ENCODE measurements at regions not wholly inside any gene's neighbourhood (a gene's known extent, or its start where the extent isn't known, plus 50 kb on each side); places are given as distances from the start of the nearest gene placed in this dataset.

DNA sequence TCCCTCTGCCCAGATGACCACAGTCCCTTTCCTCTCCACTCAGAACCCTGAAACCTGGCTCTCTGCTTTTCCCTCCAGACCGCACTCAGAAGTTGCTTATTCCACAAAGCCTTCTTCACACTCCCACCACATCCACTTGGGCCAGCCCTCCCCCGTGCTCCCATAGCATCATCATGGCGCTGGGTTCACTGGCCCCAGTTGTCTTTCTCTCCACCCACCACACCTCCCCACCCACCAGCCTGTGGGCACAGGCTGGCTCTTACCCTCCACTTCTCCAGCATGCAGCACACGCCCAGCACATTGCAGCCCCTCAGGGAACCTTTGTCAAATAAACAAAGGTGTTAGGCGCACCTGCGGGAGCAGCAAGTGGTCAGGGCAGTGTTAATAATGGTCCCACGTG is 130.0 kb downstream of the KATNIP start:
- DNase-seq (ENCODE audit: low spot score) (no peak), FAIRE-seq (no peak)

DNA sequence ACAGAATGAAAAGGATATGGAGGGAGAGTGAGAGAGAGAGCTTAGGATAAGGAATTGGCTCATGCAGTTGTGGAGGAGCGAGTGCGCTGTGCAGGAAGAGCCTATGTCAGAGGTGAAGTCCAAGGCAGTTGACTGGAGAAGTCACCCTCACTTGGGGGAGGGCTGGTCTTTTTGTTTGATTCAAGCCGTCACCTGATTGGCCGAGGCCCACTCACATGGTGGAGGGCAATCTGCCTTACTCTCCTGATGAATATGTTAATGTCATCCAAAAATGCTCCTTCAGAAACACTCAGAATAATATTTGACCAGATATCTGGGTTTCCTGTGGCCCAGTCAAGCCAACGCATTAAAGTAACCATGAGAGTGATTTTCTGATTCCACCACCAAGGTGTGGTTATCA is 131.7 kb downstream of the KATNIP start:
- DNase-seq (ENCODE audit: low spot score) (no peak), FAIRE-seq (no peak)

DNA sequence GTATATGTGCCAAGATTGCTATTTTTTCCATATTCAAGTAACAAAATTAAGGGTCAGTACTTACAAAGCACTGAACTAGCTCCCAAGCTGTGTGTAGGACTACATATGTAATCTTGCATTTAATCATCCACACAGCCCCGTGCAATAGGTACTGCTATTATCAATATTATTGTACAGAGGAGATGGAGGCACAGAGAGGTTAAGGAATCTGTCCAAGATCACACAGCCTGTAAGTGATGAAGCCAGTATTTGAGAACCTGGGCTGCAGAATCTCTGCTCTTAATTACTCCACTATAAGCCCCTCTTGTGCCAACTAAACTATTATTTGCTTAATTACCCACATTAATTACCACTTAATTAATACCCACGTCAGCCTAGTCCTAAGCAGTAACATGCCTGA is 134.1 kb downstream of the KATNIP start:
- FAIRE-seq (no peak), DNase-seq (ENCODE audit: low spot score) (no peak)

DNA sequence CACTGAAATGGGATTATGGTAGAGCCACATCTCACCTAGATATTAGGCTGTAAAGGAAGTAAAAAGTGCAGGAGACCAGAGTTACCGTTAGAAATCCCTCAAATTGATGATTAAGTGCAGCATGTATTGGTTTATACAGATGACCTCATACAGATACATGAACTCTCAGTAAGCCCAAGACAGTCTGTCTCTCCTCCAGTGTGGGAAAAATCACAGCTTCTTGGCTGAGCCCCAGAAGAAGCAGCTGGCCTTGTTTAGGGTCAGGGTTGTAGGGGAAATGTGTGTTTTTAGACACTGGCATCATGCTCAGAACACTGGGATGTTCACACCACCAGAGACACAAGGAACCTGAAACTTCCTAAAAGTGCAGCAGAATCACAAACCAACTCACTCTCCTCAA is 135.9 kb downstream of the KATNIP start:
- no peak for DNase-seq (ENCODE audit: low spot score)
- FAIRE-seq, result no peak

DNA sequence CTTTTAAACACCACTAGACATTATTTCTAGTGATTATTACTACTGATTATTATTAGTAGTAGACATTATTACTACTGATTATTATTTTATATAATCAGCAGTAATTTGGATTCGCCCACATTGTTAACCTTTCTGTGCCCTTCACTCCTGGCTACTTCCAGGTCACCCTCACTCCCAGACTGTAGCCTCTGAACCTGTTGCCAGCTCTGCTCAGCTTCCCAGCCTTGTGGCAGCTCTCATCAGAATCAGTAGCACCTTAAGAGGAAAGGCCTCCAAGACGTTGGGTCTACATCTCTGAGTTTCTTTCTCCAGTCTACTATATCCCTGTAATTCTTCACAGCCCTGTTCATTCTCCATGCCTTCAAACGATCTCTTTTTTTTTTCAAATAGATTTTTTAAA is 137.0 kb downstream of the KATNIP start:
- FAIRE-seq (no peak), DNase-seq (ENCODE audit: low spot score) (no peak)

DNA sequence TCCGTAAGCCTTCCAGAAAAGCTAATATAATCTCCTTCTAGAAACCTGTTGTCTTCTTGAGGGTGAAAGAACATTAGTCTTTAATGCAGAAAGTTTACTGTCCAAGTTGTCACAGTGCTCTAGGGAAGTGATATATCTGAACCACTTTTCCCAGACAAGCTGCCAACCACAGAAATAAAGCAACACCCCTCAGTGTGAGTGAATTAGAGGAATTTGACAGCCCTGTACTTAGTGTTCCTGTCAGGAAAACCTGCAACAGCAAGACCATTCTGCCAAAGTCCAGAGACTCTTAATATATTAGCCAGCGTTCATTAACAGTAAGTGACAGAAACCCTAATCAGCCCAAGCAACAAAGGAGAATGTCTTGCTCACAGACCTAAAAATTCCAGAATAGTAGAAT is 137.7 kb downstream of the KATNIP start:
- DNase-seq (ENCODE audit: low spot score) (no peak), FAIRE-seq (no peak)

DNA sequence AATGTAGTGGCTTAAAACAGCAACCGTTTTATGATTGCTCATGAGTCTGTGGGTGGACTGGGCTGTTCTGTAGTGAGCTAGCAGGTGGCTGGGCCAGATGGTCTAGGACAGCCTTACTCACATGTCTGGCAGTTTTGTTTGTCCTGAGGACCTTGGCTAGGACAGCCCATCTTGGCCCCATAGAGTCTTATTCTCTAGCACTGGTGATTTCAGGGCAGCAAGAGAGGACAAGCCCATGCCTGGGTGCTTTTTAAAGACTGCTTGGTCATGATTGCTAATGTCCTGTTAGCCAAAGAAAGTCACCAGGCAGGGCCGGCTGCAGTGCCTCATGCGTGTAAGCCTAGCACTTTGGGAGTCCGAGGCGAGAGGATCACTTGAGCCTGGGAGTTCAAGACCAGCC is 139.8 kb downstream of the KATNIP start:
- DNase-seq (ENCODE audit: low spot score) (no peak), FAIRE-seq (no peak)

DNA sequence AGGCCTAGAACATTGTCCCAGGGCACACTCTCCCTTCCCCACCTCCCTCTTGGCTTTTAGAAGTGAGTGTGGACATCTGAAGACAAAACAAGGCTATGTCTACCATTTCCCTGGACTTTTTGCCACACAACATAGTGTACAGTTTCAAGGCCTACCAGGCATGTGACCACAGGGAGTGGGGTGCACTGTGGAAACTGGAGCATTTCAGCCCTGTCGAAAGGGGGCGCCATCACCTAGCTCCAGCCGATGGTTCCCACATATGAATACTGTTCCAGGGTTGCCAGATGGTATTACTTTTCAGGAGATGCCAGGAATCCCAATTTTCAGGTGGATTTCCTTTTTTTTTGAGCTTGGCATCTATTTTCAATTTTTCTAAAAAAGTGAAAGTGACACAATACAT is 140.7 kb downstream of the KATNIP start:
- peak; percentile 35 for DNase-seq (ENCODE audit: low spot score)
- FAIRE-seq, result no peak

DNA sequence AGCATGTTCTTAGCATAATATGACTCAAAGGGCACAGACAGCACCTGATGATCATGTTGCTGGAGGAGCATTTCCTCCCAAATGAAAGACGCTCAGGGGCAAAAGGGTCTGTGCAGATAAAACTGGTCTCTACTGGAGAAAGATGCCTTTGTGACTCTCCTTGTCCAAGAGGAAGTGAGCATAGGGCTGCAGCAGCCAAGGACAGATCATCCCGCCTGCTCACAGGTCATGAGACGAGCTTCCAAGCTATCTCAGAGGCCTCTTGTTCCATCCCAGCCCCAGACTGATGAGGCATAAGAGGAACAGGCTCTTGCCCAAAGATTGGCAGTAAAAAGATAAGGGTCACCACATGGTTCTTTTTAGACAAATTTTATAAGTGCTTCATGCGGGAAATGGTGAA is 141.8 kb downstream of the KATNIP start:
- no peak for DNase-seq (ENCODE audit: low spot score)
- FAIRE-seq, result no peak

DNA sequence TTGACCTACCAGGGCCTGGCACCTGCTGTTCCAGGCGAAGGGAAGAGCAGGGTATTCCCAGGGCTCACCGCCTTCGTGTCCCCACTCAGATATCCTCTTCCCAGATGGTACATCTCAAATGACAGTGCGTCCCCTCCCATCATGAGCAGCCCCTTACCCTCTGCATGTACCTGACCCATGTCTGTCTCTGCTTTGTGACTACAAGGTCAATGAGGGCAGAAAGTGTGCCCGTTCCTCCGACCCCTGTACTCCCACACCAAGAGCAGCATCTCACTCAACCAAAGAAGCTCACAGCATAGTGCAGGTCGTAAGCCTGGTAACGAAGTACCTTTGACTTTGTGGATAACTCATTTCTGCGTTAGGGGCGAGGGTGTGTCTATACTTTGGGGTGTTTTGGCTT is 142.6 kb downstream of the KATNIP start:
- FAIRE-seq (no peak), DNase-seq (ENCODE audit: low spot score) (no peak)

DNA sequence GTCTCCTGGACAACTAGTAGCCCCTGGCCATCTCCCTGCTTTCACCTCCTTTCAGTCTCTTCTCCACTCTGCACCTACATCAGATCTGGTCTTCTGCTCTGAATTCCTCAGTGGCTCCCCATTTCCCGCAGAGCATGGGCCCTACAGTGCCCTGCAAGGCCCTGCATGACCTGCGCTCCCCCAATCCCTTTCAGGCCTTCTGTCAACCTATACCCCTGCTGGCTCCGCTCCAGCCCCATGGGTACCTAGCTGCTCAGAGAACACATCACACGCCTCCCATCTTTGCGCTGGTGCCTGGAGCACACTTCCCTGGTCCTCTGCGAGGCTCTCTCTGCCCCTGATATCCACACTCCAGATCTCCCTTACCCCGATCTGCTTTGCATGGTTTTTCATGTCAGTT is 145.2 kb downstream of the KATNIP start:
- no peak for FAIRE-seq
- DNase-seq (ENCODE audit: low spot score), result no peak

DNA sequence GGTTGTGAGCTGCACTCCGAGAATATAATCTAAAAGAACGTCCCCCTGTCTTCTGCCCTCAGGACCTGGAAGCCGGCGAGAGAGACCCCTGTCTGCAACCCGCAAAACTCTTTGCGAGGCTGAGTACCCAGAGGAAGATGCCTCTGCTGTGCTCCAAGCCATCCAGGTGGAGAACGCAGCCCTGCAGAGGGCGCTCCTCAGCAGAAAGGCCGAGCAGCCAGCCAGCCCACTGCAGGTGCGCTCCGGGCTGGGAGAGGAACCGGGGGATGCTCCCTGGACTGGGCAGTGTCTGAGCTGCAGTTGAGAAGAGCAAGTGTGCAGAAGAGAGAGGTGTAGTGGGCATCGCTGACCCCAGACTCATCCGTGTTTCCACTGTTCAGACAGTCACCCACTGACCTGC is 148.3 kb downstream of the KATNIP start:
- DNase-seq (ENCODE audit: low spot score) (peak; percentile 32), FAIRE-seq (no peak)

DNA sequence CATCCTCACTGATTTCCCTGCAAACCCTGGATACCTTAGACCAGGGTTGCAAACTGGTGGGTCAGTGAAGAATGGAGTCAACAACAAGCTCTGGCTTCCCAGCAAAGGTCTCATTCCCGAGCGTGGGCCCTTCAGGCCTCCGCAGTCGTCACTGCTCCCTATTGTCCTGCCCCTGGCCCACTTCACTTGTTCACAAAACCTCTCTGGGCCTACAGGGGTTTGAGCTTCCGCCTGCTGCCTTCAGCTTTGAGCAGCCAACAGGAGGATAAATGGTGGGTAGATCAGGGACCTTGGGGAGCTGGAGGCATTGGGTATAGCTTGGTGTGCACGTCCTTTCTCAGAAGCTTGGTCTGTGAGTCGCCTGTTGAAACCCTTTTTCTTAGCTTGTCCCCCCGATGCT is 148.8 kb downstream of the KATNIP start:
- no peak for FAIRE-seq

DNA sequence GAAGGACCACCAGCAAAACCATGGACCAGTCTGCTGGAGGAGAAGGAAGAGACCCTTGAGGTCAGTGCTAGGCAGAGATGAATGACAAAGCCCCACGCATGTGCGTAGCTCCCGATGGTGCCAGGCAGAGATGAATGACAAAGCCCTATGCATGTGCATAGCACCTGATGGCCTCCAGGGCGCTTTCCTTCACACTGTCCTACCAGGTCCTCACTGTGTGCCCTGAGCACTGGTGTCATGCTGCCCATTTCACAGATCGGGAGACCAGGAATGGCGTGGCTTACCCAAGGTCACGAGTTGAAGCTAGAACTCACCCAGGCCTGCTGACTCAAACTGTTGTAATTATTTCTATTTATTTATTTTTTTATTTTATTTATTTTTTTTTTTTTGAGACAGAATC is 149.6 kb downstream of the KATNIP start:
- no peak for FAIRE-seq
- no peak for DNase-seq (ENCODE audit: low spot score)

More for the DNA sequence above, 148.8 kb downstream of the KATNIP start:
- DNase-seq (ENCODE audit: low spot score), result no peak

DNA sequence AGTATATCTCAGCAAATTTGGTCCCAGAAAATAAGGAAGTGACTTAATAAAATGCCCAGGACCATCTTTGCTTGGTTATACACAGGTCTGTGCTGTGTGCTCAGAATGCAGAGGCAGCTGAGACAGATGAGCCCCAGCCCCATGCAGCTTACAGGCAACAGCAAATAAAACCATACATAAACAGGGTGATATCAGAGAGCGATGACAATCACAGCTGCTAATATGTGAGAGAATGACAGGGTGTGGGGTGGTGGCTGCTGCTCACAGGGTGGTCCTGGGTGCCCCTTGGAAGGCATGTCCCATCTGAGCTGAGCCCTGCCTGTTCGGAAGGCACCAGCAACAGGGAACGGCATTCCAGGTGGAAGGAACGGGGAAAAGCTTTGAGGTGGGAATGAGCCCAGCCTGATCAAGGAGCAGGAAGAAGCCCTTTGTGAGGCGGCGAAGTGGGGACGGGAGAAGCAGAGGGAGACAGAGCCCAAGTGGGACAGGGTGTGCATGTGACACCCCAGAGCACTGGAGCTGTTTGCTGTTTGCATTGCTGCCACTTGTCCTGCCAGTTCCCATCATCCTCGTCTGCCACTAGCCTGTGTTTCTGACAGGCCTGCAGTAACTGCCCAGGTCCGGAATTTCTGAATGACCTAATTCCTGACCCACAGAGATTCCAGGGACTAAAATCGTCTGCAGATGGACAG is 150.5 kb downstream of the KATNIP start:
- DNase-seq (ENCODE audit: low spot score) (no peak), FAIRE-seq (no peak)

DNA sequence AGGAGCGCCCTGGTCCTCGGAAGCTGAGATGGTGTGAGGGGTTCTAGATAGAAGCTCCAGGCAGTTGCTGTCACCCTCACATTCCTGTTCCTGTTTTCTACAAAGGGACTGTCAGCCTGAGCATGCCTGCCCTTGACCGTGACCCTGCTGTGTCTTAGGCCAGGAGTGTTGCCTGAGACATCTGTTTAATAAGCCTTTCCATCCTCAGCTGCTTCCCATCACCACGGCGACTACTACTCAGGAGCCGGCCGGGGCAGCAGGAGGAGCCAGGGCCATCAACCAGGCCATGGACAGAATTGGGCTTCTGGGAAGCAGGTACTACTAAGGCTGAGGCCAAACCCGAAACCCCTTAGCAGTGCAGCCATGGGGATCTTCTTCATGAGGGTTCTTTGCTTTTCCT is 151.4 kb downstream of the KATNIP start:
- DNase-seq (ENCODE audit: low spot score) (no peak), FAIRE-seq (no peak)

DNA sequence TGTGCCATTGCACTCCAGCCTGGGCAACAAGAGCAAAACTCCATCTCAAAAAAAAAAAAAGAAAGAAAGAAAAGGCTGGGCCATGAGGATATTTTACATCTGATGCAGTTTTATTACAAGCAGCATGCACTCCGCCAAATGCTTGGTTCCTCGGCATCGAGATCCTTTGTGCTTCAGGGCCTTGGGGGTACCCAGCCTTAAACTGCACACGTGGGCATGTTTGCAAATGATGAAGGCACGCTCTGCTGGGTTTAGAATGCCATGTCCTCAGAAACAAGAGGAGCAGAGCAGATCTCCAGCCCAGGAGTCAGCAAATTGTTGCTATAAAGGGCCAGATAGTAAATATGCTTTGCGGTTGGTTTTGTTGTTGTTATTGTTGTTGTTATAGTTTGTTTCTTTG is 153.2 kb downstream of the KATNIP start:
- DNase-seq (ENCODE audit: low spot score) (no peak), FAIRE-seq (no peak)

DNA sequence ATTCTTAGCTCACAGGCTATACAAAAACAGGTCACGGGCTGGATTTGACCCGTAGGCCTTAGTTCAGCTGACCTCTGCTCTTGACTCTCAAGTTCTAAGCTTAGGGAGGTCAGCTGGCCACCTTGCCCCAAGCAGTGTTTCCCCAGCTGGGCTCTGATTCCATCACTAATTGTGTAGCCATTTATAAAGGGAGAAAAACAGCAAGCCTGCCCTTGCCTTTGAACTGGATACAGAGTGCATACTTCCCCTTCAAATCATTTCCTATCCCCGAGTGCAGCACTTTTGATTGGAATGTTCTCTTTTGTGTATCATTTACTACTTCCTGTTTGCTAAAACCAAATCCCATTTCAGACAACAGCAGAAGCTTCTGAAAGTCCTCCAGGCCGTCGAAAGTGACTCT is 153.6 kb downstream of the KATNIP start:
- DNase-seq (ENCODE audit: low spot score) (no peak), FAIRE-seq (no peak)

DNA sequence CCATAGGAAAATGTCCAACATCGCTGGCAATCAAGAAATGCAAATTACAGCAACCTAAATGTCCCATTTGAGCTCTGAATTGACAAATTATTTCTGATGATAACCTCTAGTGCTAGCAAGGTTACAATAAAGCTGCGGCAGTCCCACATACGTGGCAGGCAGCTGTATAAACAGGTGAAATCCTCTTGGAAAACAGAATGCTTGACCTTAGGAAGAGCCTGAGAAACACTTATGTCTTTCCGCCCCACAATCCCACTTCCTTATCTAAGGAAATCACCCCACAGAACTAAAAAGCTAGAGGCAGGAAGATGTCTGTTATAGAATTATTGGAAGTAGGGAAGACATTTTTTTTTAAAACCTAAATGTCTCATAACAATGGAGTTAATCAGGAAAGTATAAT is 154.3 kb downstream of the KATNIP start:
- FAIRE-seq, result no peak

DNA sequence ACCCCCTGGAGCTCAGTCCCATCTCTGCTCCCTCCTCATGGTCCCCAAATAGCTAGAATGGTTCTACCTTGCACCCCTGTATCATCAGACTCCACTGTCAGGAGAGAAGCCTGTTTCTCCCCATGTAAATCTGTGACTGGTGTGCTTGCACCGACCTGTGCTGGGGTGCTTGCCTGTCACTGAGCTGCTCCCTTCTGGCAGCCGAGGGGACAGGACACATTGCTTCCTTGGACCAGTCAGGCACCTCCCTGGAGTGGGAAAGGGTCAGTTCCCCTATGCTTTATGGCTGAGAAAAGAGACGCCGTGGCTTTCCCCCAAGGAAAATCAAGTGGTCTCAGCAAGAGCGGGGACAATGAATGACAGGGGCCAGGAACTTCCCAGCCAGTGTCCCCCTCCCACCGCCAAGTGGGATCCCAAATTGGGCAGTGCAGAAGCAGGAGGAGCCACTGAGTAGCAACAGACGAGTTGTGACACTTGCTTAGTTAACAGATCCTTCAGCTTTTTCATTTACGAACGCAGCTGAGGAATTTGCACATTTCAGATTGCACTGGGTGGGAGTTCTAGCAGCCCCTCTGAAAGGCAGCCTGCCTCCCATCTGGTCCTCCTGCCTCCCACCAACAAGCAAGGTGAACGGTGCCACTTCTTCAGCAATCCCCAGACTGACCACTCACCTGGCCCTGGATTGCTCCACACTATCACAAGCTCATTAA is 156.4 kb downstream of the KATNIP start:
- FAIRE-seq (no peak), DNase-seq (ENCODE audit: low spot score) (no peak)

More for the DNA sequence above, 154.3 kb downstream of the KATNIP start:
- no peak for DNase-seq (ENCODE audit: low spot score)

DNA sequence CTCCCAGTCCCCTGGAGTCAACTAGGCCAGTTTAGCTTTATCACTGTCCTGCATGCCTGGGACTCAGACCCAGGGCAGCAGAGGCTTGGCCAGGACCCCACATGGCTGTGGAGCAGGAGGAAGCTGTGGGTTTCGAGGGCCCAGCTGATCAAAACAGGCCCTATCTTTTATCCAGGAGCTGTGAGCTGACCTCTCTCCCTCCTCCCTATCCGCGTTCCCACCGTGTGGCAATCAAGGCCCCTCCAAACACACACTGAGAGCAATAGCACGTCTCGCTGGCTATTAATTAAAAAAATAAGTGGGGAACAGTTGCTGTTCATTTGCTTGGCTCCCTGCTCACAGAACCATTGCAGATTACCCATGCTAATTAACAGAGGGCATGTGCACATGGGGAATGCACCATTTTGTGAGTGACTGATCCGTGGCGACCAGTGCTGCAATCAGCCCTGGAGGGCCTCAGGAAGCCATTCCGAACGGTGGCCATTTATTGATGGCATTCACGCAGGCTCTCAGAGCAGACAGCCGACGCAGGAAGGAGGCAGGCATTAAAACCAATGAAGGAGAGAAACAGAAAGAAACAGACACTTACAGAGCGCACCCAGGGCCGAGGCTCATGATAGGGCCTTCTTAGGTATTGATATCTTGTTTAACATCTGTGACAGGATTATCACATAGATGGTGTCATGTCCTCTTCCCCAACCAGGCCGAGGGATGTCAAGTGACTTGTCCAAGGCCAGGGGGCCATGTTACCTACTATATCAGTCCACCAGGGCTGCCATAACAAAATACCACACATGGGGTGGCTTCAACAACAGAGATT is 157.1 kb downstream of the KATNIP start:
- DNase-seq (ENCODE audit: low spot score), result no peak

DNA sequence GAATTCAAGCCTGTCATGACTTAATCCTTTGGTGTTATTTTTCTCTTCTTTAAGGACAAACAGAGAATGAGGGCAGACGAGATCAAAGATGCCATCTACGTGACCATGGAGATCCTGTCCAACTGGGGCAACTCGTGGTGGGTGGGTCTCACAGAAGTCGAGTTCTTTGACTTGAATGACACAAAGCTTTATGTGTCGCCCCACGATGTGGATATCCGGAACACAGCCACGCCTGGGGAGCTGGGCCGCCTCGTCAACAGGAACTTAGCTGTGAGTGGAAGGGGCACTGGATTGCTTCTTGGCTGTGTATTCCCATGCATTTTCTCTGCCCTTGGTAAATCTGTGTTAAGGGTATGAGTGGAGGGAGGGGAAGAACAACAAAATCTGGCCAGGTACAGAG is 158.7 kb downstream of the KATNIP start:
- DNase-seq (ENCODE audit: low spot score) (no peak), FAIRE-seq (no peak)

More for the DNA sequence above, 157.1 kb downstream of the KATNIP start:
- FAIRE-seq, result no peak

All from urothelium cell line (cell line).